WI38 (cell line): ENCODE measurements at regions not wholly inside any gene's neighbourhood (a gene's known extent, or its start where the extent isn't known, plus 50 kb on each side); places are given as distances from the start of the nearest gene placed in this dataset.

ENCODE experiments used
- H3K4me3 ChIP-seq: 2 replicates; pipeline ENCODE4 v1.5.1; 2011; ENCODE audit warnings: low read depth, mild to moderate bottlenecking, control low read depth, low read length
- CTCF ChIP-seq: IDR thresholded peaks from 2 replicates; pipeline ENCODE4 v1.5.1; 2012; ENCODE audit warnings: low read depth, mild to moderate bottlenecking, control low read depth, low read length

- TF ChIP-seq CTCF = no peak
- H3K4me3 ChIP-seq = no peak overlapping the region
Observed at GRCh38 chrX:97691901-97692455, 808.3 kb downstream of the RPA4 start.

GRCh38 chrX:97692575-97692974 lies 808.9 kb downstream of the RPA4 start:
- no peak for TF ChIP-seq CTCF
- no peak overlapping the region for H3K4me3 ChIP-seq

GRCh38 chrX:97700547-97700946 lies 816.8 kb downstream of the RPA4 start:
- no peak for TF ChIP-seq CTCF
- no peak overlapping the region for H3K4me3 ChIP-seq

- H3K4me3 ChIP-seq = no peak overlapping the region
- TF ChIP-seq CTCF = no peak
Observed at GRCh38 chrX:97704474-97704873, 820.8 kb downstream of the RPA4 start.

- no peak overlapping the region for H3K4me3 ChIP-seq
- TF ChIP-seq CTCF = no peak
Observed at GRCh38 chrX:97704881-97705280, 821.2 kb downstream of the RPA4 start.

GRCh38 chrX:97705936-97706335 lies 822.2 kb downstream of the RPA4 start:
- no peak overlapping the region for H3K4me3 ChIP-seq
- no peak for TF ChIP-seq CTCF

GRCh38 chrX:97714072-97714471 lies 830.4 kb downstream of the RPA4 start:
- H3K4me3 ChIP-seq = no peak overlapping the region
- no peak for TF ChIP-seq CTCF
